Adrenal gland (tissue), 5 donors: ENCODE measurements at regions not wholly inside any gene's neighbourhood (a gene's known extent, or its start where the extent isn't known, plus 50 kb on each side); places are given as distances from the start of the nearest gene placed in this dataset.

Experiments
- POLR2A ChIP-seq, 2 donors: fragments of 450-650 bp; IDR thresholded peaks; one replicate each; pipeline ENCODE4 v1.6.1; 2017; ENCODE audit warnings: antibody characterized with exemption in 2 of 2, mild to moderate bottlenecking in 2 of 2, moderate library complexity in 1 of 2
- TF ChIP-seq, protein P1 (sequence below), 6 experiments: fragments of 450-650 bp in 4 of 6; fragments of 200-600 bp in 2 of 6; sonication (generic) in 1 of 6; IDR thresholded peaks; 1 replicate in 5 of 6; 2 replicates in 1 of 6; pipeline versions ENCODE4 v1.5.1 to v1.8.0; 2016 to 2021; ENCODE audit warnings: antibody characterized with exemption in 6 of 6, mild to moderate bottlenecking in 2 of 6, moderate library complexity in 1 of 6
- donor health status: DM: no; HTN: no; CAD: no.

DNA sequence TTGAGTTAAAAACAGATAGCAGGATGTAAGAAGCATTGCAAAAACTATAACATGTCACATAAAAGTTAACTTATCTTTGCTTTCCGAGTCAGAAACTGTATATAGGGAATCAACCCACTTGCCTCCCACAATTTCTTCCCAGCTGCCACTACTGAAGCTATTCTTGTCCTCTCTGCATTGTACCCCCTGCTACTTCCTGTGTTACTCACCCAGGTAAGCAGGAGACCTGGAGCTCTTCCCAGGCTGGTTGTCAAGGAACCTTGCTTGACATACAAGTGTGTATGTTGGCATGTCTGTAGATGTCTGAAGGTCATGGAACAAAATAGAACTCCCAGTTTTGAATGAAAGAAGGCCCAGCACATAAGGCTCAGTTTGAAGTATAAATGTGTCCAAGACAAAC is 74.3 kb upstream of the LRRC4C start:
- TF ChIP-seq, protein P1, sequence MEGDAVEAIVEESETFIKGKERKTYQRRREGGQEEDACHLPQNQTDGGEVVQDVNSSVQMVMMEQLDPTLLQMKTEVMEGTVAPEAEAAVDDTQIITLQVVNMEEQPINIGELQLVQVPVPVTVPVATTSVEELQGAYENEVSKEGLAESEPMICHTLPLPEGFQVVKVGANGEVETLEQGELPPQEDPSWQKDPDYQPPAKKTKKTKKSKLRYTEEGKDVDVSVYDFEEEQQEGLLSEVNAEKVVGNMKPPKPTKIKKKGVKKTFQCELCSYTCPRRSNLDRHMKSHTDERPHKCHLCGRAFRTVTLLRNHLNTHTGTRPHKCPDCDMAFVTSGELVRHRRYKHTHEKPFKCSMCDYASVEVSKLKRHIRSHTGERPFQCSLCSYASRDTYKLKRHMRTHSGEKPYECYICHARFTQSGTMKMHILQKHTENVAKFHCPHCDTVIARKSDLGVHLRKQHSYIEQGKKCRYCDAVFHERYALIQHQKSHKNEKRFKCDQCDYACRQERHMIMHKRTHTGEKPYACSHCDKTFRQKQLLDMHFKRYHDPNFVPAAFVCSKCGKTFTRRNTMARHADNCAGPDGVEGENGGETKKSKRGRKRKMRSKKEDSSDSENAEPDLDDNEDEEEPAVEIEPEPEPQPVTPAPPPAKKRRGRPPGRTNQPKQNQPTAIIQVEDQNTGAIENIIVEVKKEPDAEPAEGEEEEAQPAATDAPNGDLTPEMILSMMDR (IDR thresholded peaks at IDR 0.05): no peak
- TF ChIP-seq POLR2A (IDR thresholded peaks at IDR 0.05): no peak
